Caco-2 (cell line): ENCODE measurements at regions not wholly inside any gene's neighbourhood (a gene's known extent, or its start where the extent isn't known, plus 50 kb on each side); places are given as distances from the start of the nearest gene placed in this dataset.

Experiments
- BruUV-seq: library from RNA; stranded (reverse); fragments of 400-500 nt; replicated peaks from 2 replicates; lab custom pipeline; 2021; lab: Mats Ljungman, UMichigan
- CTCF ChIA-PET: fragments of 300-600 bp; sonication (Branson Sonifier 250); formaldehyde crosslinking; loops from one replicate; lab custom pipeline; 2022; ENCODE audit warnings: antibody characterized with exemption; lab: Charles Lee
- POLR2A ChIA-PET: fragments of 300-600 bp; sonication (Branson Sonifier 250); formaldehyde crosslinking; loops from one replicate; lab custom pipeline; 2022; ENCODE audit warnings: antibody characterized with exemption; lab: Charles Lee
- DNase-seq, 2 experiments: peaks; one replicate each; pipeline versions ENCODE4 v3.0.0 to v3.0.0-alpha.2; 2020 to 2022
- H3K27me3 ChIP-seq: replicated peaks from 2 replicates; pipeline ENCODE4 v1.6.0; 2011; ENCODE audit warnings: low read length; ENCODE audit not compliant: control insufficient read depth, insufficient read depth
- H3K36me3 ChIP-seq: 2 replicates; pipeline ENCODE4 v1.5.1; 2011; ENCODE audit warnings: low read length; ENCODE audit not compliant: control insufficient read depth, insufficient read depth
- H3K4me1 ChIP-seq: fragments of 250-450 bp; sonication (Bioruptor Pico); 2 replicates; pipeline ENCODE4 v1.5.1; 2020; ENCODE audit warnings: mild to moderate bottlenecking
- H3K4me3 ChIP-seq: 2 replicates; pipeline ENCODE4 v1.5.1; 2011; ENCODE audit warnings: low read depth, mild to moderate bottlenecking, control low read depth, low read length
- H3K9me3 ChIP-seq: fragments of 250-450 bp; sonication (Bioruptor Pico); 2 replicates; pipeline ENCODE4 v1.5.1; 2020; ENCODE audit warnings: mild to moderate bottlenecking, moderate library complexity
- H3K27ac Mint-ChIP-seq: one replicate; pipeline ENCODE4 v1.8.0; 2022; ENCODE audit warnings: mixed read lengths; ENCODE audit not compliant: unreplicated experiment
- H3K27me3 Mint-ChIP-seq: one replicate; pipeline ENCODE4 v1.8.0; 2022; ENCODE audit warnings: mixed read lengths; ENCODE audit not compliant: insufficient read depth, unreplicated experiment
- H3K36me3 Mint-ChIP-seq: one replicate; pipeline ENCODE4 v1.8.0; 2022; ENCODE audit warnings: mild to moderate bottlenecking, mixed read lengths; ENCODE audit not compliant: insufficient read depth, unreplicated experiment
- H3K4me1 Mint-ChIP-seq: one replicate; pipeline ENCODE4 v1.8.0; 2022; ENCODE audit warnings: low read depth, mixed read lengths; ENCODE audit not compliant: unreplicated experiment
- H3K4me3 Mint-ChIP-seq: one replicate; pipeline ENCODE4 v1.8.0; 2022; ENCODE audit warnings: mild to moderate bottlenecking, moderate library complexity, mixed read lengths; ENCODE audit not compliant: unreplicated experiment
- H3K9me3 Mint-ChIP-seq: one replicate; pipeline ENCODE4 v1.8.0; 2022; ENCODE audit warnings: mixed read lengths; ENCODE audit not compliant: unreplicated experiment
- intact Hi-C: fragments of 100-400 bp; cut with micrococcal nuclease; formaldehyde crosslinking; loops from one replicate; pipeline ENCODE4 v1.10.0; 2022; ENCODE audit not compliant: unreplicated experiment
- TF ChIP-seq, protein P1 (sequence below), 2 experiments: fragments of 200-600 bp in 1 of 2; IDR thresholded peaks; 1 replicate in 1 of 2; 2 replicates in 1 of 2; pipeline versions ENCODE4 v1.5.1 to v1.8.0; 2011 to 2022; ENCODE audit warnings: antibody characterized with exemption in 1 of 2, control low read depth in 1 of 2, inconsistent platforms in 1 of 2, low read depth in 1 of 2, low read length in 1 of 2, mild to moderate bottlenecking in 1 of 2, moderate library complexity in 1 of 2; ENCODE audit not compliant: insufficient read depth in 1 of 2, severe bottlenecking in 1 of 2, unreplicated experiment in 1 of 2

DNA sequence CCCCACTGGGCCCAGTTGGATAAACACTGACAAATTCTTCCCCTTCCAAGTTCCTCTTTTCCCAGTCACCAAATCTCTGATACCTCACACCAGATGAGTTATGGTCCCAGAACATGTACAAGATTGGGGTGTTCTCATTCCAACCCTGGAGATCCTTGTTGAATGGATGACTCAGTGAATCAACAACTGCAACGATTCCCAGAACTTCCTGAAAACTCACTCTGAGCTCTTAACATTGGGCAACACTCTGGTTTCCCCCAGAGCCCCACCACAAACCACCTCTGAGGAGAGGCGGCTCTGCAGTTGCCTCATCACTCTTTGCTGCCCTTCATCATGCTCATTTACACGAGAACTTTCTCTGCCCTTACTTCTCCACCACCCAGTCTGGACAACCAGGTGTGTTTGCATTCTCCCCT lies 115.2 kb downstream of the MRPL14 start:
- no peak overlapping the region for H3K4me3 Mint-ChIP-seq
- H3K36me3 Mint-ChIP-seq: no peaks in the 10 kb centered on the region
- Histone ChIP-seq H3K27me3 (no peaks in the 10 kb centered on the region), H3K9me3 (no peaks in the 10 kb centered on the region), H3K4me1 (no peaks in the 10 kb centered on the region), H3K4me3 (no peak overlapping the region), H3K36me3 (no peaks in the 10 kb centered on the region)
- POLR2A ChIA-PET: no interaction called here
- CTCF ChIA-PET: no interaction called here
- TF ChIP-seq, protein P1, sequence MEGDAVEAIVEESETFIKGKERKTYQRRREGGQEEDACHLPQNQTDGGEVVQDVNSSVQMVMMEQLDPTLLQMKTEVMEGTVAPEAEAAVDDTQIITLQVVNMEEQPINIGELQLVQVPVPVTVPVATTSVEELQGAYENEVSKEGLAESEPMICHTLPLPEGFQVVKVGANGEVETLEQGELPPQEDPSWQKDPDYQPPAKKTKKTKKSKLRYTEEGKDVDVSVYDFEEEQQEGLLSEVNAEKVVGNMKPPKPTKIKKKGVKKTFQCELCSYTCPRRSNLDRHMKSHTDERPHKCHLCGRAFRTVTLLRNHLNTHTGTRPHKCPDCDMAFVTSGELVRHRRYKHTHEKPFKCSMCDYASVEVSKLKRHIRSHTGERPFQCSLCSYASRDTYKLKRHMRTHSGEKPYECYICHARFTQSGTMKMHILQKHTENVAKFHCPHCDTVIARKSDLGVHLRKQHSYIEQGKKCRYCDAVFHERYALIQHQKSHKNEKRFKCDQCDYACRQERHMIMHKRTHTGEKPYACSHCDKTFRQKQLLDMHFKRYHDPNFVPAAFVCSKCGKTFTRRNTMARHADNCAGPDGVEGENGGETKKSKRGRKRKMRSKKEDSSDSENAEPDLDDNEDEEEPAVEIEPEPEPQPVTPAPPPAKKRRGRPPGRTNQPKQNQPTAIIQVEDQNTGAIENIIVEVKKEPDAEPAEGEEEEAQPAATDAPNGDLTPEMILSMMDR (IDR thresholded peaks at IDR 0.05; ENCODE audit: insufficient read depth in 1 of 2, low read depth in 1 of 2, low read length in 1 of 2, severe bottlenecking in 1 of 2, unreplicated experiment in 1 of 2): no peak
- H3K4me1 Mint-ChIP-seq: no peaks in the 10 kb centered on the region
- intact Hi-C loops: no loop called here
- H3K27ac Mint-ChIP-seq: no peak overlapping the region
- BruUV-seq: no TSS peak
- no peaks in the 10 kb centered on the region for H3K27me3 Mint-ChIP-seq
- no peaks in the 10 kb centered on the region for H3K9me3 Mint-ChIP-seq
- DNase-seq: no peak

DNA sequence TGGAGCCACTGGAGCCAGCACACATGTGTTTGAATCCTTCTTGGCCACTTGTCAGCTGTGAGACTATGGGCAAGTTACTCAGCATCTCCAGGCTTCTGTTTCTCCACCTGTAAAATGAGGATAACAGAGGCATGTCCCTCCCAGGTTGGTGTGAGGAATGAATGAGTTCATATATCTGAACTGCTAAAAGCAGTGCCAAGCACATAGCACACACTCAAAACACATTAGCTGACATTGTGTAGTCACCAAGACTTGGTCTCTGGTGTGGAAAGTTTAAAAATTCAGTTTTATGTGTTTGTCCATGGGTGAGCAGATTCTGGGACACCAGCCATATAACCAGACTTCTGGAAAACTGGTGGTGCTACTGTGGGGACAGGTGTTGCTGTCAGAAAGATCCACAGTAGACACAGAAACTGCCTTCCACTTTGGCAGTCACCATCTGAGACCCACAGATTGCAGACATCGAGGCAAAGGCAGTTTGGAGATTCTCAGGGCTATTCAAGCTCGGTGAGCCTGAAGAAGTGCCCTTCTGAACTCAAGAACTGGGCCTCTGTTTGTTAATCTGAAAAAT lies 115.8 kb downstream of the MRPL14 start:
- intact Hi-C loops: no loop called here
- H3K27ac Mint-ChIP-seq: no peak overlapping the region
- no TSS peak for BruUV-seq
- no peaks in the 10 kb centered on the region for H3K9me3 ChIP-seq
- DNase-seq: no peak
- no peaks in the 10 kb centered on the region for H3K9me3 Mint-ChIP-seq
- H3K27me3 ChIP-seq: no peaks in the 10 kb centered on the region
- H3K4me1 ChIP-seq: peaks cover under 1% of the 10 kb centered on the region; the same call in 1 of the 2 replicates
- H3K36me3 ChIP-seq: no peaks in the 10 kb centered on the region
- H3K4me3 ChIP-seq: no peak overlapping the region
- ChIA-PET CTCF (no interaction called here), POLR2A (no interaction called here)
- no peaks in the 10 kb centered on the region for H3K36me3 Mint-ChIP-seq
- H3K27me3 Mint-ChIP-seq: no peaks in the 10 kb centered on the region
- TF ChIP-seq, protein P1 (IDR thresholded peaks at IDR 0.05; ENCODE audit: insufficient read depth in 1 of 2, low read depth in 1 of 2, low read length in 1 of 2, severe bottlenecking in 1 of 2, unreplicated experiment in 1 of 2): no peak
- no peaks in the 10 kb centered on the region for H3K4me1 Mint-ChIP-seq
- no peak overlapping the region for H3K4me3 Mint-ChIP-seq

DNA sequence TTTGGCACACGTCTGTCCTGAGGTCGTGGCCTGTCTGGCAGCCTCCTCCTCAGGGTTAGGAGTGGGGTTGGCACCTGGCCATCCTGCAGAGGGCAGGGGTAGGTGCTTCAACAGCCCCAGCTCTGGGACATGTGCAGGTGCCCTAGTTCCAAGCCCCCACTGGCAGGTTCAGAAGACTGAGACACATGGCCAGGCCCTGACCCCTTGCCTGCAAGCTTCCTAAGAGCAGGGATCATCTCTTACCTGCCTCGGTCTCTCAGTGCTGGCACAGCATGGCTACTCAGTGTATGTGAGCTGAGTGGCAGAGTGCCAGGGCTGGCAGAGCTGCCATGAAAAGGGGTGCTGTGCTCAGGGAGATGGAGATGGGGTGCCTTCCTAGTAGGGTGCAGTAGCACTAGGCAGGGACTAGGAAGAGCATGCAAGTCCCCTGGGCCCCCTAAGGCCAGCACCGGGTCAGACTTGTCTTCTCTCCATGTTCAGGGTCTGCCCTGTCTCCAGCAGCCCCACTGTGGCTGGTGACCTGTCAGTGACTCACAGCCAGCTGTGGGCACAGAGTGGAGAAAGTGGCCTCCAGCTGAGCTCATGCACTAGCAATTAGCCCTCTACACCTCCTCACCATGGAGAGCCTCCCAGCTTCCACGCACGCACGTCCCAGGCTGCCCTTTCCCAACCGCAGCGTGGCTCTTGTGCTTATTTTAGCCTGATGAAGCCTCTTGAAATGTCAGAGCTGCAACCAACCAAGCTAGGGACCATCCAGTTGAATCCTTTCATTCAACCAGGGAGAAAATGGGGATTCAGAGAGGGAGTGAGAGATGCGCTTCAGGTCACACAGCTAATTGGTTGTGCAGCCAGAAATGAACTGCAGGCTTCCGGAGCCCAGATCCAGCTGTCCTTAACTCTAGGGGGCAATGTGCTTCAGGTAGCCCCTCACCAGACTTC lies 116.6 kb downstream of the MRPL14 start:
- TF ChIP-seq, protein P1 (IDR thresholded peaks at IDR 0.05; ENCODE audit: insufficient read depth in 1 of 2, low read depth in 1 of 2, low read length in 1 of 2, severe bottlenecking in 1 of 2, unreplicated experiment in 1 of 2): no peak
- no peaks in the 10 kb centered on the region for H3K36me3 Mint-ChIP-seq
- no peak for DNase-seq
- intact Hi-C loops: no loop called here
- Histone ChIP-seq H3K9me3 (no peaks in the 10 kb centered on the region), H3K36me3 (no peaks in the 10 kb centered on the region), H3K4me3 (no peak overlapping the region), H3K4me1 (peaks cover 7% of the 10 kb centered on the region; the same call in 1 of the 2 replicates), H3K27me3 (no peaks in the 10 kb centered on the region)
- ChIA-PET POLR2A (no interaction called here), CTCF (no interaction called here)
- H3K27ac Mint-ChIP-seq: no peak overlapping the region
- BruUV-seq: no TSS peak
- H3K4me3 Mint-ChIP-seq: no peak overlapping the region
- no peaks in the 10 kb centered on the region for H3K27me3 Mint-ChIP-seq
- no peaks in the 10 kb centered on the region for H3K9me3 Mint-ChIP-seq
- no peaks in the 10 kb centered on the region for H3K4me1 Mint-ChIP-seq
